Peyer's patch (tissue), 4 donors: ENCODE measurements at regions not wholly inside any gene's neighbourhood (a gene's known extent, or its start where the extent isn't known, plus 50 kb on each side); places are given as distances from the start of the nearest gene placed in this dataset.

ENCODE experiments used
- DNase-seq, 3 donors: peaks; one replicate each; pipeline ENCODE4 v3.0.0-alpha.2; 2017 to 2019
- H3K27ac ChIP-seq, 4 donors: fragments of 200-600 bp; sonication (generic); one replicate each; pipeline ENCODE4 v1.5.1; 2016 to 2019
- H3K27me3 ChIP-seq, 2 donors: fragments of 200-600 bp; sonication (generic); one replicate each; pipeline ENCODE4 v1.5.1; 2019
- H3K36me3 ChIP-seq, 3 donors: fragments of 200-600 bp; sonication (generic); one replicate each; pipeline ENCODE4 v1.5.1; 2016 to 2019
- H3K4me1 ChIP-seq, 4 donors: fragments of 200-600 bp; sonication (generic); one replicate each; pipeline ENCODE4 v1.5.1; 2016 to 2019
- H3K4me3 ChIP-seq, 4 donors: fragments of 200-600 bp; sonication (generic); 1 replicate in 3 of 4; 2 replicates in 1 of 4; pipeline ENCODE4 v1.5.1; 2016 to 2019; ENCODE audit warnings: mild to moderate bottlenecking in 1 of 4
- H3K9me3 ChIP-seq, 4 donors: fragments of 200-600 bp; sonication (generic); one replicate each; pipeline ENCODE4 v1.5.1; 2016 to 2019; ENCODE audit warnings: mild to moderate bottlenecking in 1 of 4
- POLR2A ChIP-seq, 2 donors: fragments of 450-650 bp; IDR thresholded peaks; one replicate each; pipeline ENCODE4 v1.5.1; 2017; ENCODE audit warnings: antibody characterized with exemption in 2 of 2, mild to moderate bottlenecking in 2 of 2, moderate library complexity in 2 of 2
- TF ChIP-seq, protein P1 (sequence below), 6 experiments: fragments of 450-650 bp in 4 of 6; fragments of 200-600 bp in 2 of 6; sonication (generic) in 1 of 6; IDR thresholded peaks; one replicate each; pipeline ENCODE4 v1.5.1; 2017 to 2019; ENCODE audit warnings: antibody characterized with exemption in 6 of 6, mild to moderate bottlenecking in 3 of 6, moderate library complexity in 1 of 6

GRCh38 chr3:66098436-66098835, 59.7 kb upstream of the MAGI1 start:
- H3K4me3 ChIP-seq = no peak overlapping the region
- H3K9me3 ChIP-seq = no peaks in the 10 kb centered on the region
- H3K4me1 ChIP-seq = no peaks in the 10 kb centered on the region
- H3K27ac ChIP-seq = no peak overlapping the region
- H3K27me3 ChIP-seq = no peaks in the 10 kb centered on the region
- H3K36me3 ChIP-seq = no peaks in the 10 kb centered on the region
- TF ChIP-seq, protein P1, sequence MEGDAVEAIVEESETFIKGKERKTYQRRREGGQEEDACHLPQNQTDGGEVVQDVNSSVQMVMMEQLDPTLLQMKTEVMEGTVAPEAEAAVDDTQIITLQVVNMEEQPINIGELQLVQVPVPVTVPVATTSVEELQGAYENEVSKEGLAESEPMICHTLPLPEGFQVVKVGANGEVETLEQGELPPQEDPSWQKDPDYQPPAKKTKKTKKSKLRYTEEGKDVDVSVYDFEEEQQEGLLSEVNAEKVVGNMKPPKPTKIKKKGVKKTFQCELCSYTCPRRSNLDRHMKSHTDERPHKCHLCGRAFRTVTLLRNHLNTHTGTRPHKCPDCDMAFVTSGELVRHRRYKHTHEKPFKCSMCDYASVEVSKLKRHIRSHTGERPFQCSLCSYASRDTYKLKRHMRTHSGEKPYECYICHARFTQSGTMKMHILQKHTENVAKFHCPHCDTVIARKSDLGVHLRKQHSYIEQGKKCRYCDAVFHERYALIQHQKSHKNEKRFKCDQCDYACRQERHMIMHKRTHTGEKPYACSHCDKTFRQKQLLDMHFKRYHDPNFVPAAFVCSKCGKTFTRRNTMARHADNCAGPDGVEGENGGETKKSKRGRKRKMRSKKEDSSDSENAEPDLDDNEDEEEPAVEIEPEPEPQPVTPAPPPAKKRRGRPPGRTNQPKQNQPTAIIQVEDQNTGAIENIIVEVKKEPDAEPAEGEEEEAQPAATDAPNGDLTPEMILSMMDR (IDR thresholded peaks at IDR 0.05) = no peak
- no peak for TF ChIP-seq POLR2A (IDR thresholded peaks at IDR 0.05)
- no peak for DNase-seq

DNA sequence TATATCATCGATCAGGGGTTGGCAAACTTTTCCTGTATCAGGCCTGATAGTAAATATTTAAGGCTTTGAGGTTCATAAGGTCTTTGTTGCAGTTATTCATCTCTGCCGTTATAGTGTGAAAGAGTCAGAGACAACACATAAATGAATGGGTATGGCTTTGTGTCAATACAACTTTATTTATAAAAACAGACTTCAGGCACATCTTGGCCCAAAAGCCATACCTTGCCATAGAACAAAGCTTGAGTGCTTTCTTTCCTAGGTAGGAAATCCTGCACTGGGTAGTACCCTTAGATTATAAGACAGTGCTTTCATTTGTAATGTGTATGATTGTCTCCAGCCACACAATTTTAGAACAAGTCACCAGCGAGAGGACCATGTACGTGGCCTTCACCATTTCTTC, 58.9 kb upstream of the MAGI1 start:
- H3K27ac ChIP-seq = no peak overlapping the region
- H3K9me3 ChIP-seq = no peaks in the 10 kb centered on the region
- H3K4me1 ChIP-seq = no peaks in the 10 kb centered on the region
- DNase-seq = no peak
- H3K36me3 ChIP-seq = no peaks in the 10 kb centered on the region
- no peaks in the 10 kb centered on the region for H3K27me3 ChIP-seq
- no peak for TF ChIP-seq POLR2A (IDR thresholded peaks at IDR 0.05)
- TF ChIP-seq, protein P1 (IDR thresholded peaks at IDR 0.05) = no peak
- H3K4me3 ChIP-seq = no peak overlapping the region

DNA sequence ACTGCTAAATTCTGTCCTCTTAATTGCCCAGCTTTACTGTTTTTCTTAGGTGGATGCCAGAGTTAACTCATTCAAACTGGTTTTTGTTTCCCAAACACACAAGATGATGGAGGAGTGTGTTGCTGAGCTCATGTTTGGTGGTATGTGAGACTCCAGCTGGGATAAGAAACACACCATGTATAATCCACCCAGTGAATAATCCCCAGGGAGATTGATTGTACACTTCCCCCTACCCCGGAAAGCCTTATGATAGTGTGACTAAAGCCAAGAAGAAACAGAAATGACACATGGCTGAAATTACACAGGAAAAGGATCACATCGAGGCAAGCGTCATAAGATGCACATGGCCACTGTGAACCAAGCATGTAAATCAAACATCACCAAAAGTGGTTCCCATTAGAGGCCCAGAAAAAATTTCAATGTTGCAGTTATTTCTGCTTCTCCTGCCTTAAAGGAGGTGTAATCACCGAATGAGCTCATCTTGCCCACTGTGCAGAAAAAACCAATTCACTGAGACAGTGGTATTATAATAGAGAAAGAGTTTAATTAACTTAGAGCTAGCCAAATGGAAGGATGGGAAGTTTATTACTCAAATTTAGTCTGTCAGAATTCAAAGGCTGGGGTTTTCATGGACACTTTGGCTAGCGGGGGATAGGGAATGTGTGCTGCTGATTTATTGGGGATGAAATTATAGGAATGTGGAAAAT, 56.7 kb upstream of the MAGI1 start:
- TF ChIP-seq POLR2A (IDR thresholded peaks at IDR 0.05) = no peak
- TF ChIP-seq, protein P1 (IDR thresholded peaks at IDR 0.05) = no peak
- Histone ChIP-seq H3K4me1 (no peaks in the 10 kb centered on the region), H3K36me3 (no peaks in the 10 kb centered on the region), H3K27ac (no peak overlapping the region), H3K9me3 (no peaks in the 10 kb centered on the region), H3K27me3 (no peaks in the 10 kb centered on the region), H3K4me3 (no peak overlapping the region)
- no peak for DNase-seq

DNA sequence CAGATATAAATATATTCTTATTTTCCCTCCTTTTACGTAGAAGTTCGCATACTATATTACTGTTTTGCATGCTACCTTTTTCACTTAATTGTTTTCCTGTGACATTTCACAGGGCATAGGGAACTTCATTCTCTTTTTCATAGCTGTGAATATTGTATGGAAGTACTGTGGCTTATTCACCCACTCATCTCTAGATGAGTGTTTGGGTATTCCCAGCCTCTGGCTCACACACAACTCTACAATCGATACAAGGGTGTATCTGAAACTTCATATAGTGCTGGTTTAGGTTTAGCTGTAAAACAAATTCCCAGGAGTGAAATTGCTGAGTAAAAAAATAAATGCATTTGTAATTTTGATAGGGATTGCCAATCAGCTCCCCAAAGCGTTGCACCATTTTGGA, 55.3 kb upstream of the MAGI1 start:
- Histone ChIP-seq H3K4me3 (no peak overlapping the region), H3K4me1 (no peaks in the 10 kb centered on the region), H3K9me3 (no peaks in the 10 kb centered on the region), H3K27me3 (no peaks in the 10 kb centered on the region), H3K27ac (no peak overlapping the region), H3K36me3 (no peaks in the 10 kb centered on the region)
- TF ChIP-seq POLR2A (IDR thresholded peaks at IDR 0.05) = no peak
- TF ChIP-seq, protein P1 (IDR thresholded peaks at IDR 0.05) = no peak
- DNase-seq = no peak

DNA sequence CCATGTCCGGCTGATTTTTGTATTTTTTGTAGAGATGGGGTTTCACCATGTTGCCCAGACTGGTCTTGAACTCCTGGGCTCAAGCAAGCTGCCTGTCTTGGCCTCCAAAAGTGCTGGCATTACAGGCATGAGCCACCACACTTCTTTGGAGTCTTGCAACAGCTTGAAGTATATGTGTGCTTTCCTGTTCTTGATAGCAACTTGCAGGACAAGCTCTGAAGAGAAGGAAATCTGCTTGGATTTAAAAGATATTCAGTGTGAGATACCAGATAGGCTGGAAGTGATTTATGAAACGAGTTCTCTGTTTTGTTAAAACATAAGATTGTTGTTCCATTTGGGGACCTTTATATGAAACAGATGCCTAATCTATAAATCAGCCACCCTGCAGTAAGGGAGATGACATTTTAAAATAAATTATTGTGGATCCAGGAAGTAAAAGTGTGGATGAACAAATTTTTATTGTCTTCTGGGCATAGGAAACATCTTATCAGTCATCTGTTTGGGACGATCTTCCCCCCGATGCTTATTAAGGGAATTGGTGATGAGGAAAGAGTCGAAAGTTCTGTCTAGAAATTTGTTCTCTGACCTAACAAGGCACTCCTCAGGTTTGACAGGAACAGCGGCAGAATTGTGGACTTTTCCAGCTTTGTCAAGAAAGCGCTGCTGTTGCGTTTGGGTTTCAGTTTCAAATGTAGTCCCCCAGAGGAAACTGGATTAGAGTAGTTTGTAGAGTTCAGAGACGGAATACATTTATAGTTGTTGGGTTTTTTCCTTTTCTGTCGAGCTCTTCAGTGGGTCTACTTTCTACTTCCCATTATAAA, 53.7 kb upstream of the MAGI1 start:
- no peak overlapping the region for H3K27ac ChIP-seq
- H3K27me3 ChIP-seq = no peaks in the 10 kb centered on the region
- H3K36me3 ChIP-seq = no peaks in the 10 kb centered on the region
- H3K9me3 ChIP-seq = no peaks in the 10 kb centered on the region
- no peaks in the 10 kb centered on the region for H3K4me1 ChIP-seq
- no peak for DNase-seq
- H3K4me3 ChIP-seq = no peak overlapping the region
- TF ChIP-seq, protein P1 (IDR thresholded peaks at IDR 0.05) = no peak
- no peak for TF ChIP-seq POLR2A (IDR thresholded peaks at IDR 0.05)
